ENCODE measurements at regions not wholly inside any gene's neighbourhood (a gene's known extent, or its start where the extent isn't known, plus 50 kb on each side); places are given as distances from the start of the nearest gene placed in this dataset.

DNA sequence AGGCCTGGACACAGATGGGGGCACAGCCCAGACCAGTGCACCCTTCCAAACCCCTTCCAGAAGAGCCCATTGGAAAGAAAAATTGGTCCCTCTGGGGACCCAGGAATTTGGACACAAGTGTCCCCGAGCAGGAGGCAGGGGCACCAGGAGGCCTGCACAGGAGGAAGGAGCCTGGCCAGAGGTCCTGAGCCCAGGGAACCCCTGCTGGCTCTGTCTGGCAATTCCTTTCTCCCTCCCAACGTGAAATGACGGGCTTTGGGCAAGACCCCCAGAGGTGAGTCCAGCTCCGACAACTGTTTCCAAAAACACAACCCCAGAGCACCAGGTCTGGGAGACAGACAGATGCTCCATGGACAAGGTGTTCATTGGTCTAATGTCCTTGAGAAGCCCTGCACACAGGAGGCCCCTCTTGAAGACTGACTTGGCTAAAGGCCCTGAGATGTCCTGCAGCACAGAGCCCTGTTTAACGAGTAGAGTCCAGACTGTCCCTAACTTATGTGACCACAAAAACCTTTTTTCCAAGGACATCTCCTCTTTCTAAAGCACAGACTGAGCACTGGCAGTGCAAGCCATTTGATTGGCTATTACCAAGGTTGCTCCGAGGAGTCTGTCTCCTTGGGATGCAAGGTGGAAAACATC is 150.7 kb downstream of the OAT start:
- Histone ChIP-seq H3K36me3 (ENCODE audit: control insufficient read depth in 2 of 2, insufficient read depth in 1 of 2, low read length in 2 of 2) (no peaks in the 10 kb centered on the region), H3K27ac (ENCODE audit: extremely low read depth, low read depth, low read length) (no peak overlapping the region), H3K4me3 (ENCODE audit: low read depth, low read length) (no peak overlapping the region), H3K9me3 (ENCODE audit: control insufficient read depth, insufficient read depth, low read depth, low read length) (no peaks in the 10 kb centered on the region; the same call in 1 of the 2 replicates), H3K4me1 (ENCODE audit: control insufficient read depth, insufficient read depth, low read length) (no peaks in the 10 kb centered on the region)
- POLR2A ChIA-PET, result no interaction called here
- TF ChIP-seq ZNF132 (tag by site-specific recombination; IDR thresholded peaks at IDR 0.05; ENCODE audit: borderline replicate concordance), result no peak
- TF ChIP-seq ZNF239 (tag by site-specific recombination; IDR thresholded peaks at IDR 0.05), result 0 out of 2 replicates have a peak, but pooled peaks have one; percentile 63
- TF ChIP-seq ZNF654 (tag by site-specific recombination; IDR thresholded peaks at IDR 0.05; ENCODE audit: low read depth), result no peak
- no peak for TF ChIP-seq ZNF24 (tag by site-specific recombination; IDR thresholded peaks at IDR 0.05)
- CTCF ChIA-PET, result interaction anchor here (1.1 kb wide), 1 partner anchor 15 kb away, joined by 3 read pairs; no protein-coding TSS in a partner anchor

DNA sequence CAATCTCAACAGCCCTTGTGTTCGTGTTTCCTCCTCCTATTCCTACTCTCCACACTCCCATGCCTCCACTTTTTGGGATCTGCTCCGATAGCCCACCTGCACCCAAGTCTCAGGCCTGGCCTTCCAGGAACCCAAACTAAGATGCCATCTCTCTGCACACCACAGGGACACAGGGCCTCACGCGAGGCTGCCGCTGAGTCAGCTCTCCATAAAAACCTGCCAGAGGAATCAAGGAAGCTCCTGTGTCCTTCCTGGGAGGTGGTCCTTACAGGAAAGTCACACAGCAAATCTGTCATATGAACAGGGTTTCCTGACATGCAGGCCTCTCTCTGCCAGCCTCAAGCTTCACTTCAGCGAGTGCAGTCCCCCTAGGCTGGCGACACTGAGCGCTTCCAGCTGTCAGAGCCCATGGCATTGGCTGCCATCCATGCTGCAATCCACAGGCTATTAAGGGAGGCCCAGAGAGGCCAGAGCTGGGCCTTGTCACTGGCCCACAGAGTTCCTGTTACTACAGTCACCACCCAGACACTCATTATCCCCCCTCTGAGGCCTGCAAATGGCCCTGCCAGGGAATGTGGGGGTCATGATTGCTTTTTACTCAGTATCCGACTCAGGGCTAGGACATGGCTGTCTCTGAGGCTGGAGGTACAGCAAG is 151.4 kb downstream of the OAT start:
- no peak for TF ChIP-seq REPIN1 (tag by site-specific recombination; IDR thresholded peaks at IDR 0.05; ENCODE audit: low read depth)
- peak; percentile 58 for TF ChIP-seq ZIC2 (tag by site-specific recombination; IDR thresholded peaks at IDR 0.05)
- H3K9me3 ChIP-seq (ENCODE audit: control insufficient read depth, insufficient read depth, low read depth, low read length), result no peaks in the 10 kb centered on the region; the same call in 1 of the 2 replicates
- H3K4me3 ChIP-seq (ENCODE audit: low read depth, low read length), result no peak overlapping the region
- CTCF ChIA-PET, result interaction anchor here (1.1 kb wide), 1 partner anchor 14 kb away, joined by 3 read pairs; no protein-coding TSS in a partner anchor
- H3K4me1 ChIP-seq (ENCODE audit: control insufficient read depth, insufficient read depth, low read length), result no peaks in the 10 kb centered on the region
- H3K27ac ChIP-seq (ENCODE audit: extremely low read depth, low read depth, low read length), result no peak overlapping the region
- no peaks in the 10 kb centered on the region for H3K36me3 ChIP-seq (ENCODE audit: control insufficient read depth in 2 of 2, insufficient read depth in 1 of 2, low read length in 2 of 2)
- POLR2A ChIA-PET, result no interaction called here

DNA sequence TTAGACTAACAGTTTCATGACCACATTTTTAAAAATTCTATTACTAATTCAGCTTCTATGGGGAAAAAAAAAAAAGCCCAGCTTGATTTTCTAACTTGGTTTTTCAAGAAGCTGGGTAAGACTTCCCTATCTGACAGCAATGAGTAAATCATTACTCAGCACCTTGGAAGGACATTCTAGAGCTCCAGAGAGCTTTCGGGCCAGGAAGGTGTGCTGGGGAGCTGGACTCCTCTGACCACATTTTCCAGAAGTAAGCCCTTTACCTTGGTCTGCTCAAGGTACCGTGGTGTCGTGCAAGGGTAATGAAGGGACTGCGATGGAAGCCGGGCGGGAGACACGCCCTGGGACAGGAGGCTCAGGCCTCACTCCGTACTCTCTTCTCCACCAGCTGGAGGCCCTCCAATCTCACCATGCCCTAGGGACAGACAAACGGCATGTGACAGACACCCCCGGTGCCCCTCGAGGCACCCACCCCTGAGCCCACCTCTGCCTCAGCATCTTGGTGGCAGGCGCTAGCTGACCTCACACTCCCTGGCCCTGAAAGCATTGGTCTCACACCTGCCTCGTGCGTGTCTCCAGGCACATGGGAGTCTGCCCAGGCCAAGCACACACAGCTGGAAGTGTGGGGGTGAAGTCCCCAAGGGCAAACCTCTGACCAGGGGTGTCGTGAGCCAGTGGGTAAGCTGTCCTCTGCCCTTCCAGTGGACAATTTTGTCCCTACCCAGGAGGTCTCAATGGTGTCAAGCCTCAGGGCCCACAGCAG is 152.1 kb downstream of the OAT start:
- Histone ChIP-seq H3K27ac (ENCODE audit: extremely low read depth, low read depth, low read length) (no peak overlapping the region), H3K4me1 (ENCODE audit: control insufficient read depth, insufficient read depth, low read length) (no peaks in the 10 kb centered on the region), H3K36me3 (ENCODE audit: control insufficient read depth in 2 of 2, insufficient read depth in 1 of 2, low read length in 2 of 2) (no peaks in the 10 kb centered on the region), H3K9me3 (ENCODE audit: control insufficient read depth, insufficient read depth, low read depth, low read length) (no peaks in the 10 kb centered on the region), H3K4me3 (ENCODE audit: low read depth, low read length) (no peak overlapping the region)
- CTCF ChIA-PET, result interaction anchor here (1.1 kb wide), 1 partner anchor 14 kb away, joined by 3 read pairs; no protein-coding TSS in a partner anchor
- TF ChIP-seq GLI4 (tag by site-specific recombination; IDR thresholded peaks at IDR 0.05) (no peak), ZNF791 (tag by site-specific recombination; IDR thresholded peaks at IDR 0.05) (no peak), ZNF707 (tag by site-specific recombination; IDR thresholded peaks at IDR 0.05) (no peak), ZBTB1 (tag by site-specific recombination; IDR thresholded peaks at IDR 0.05) (no peak), ZNF138 (tag by site-specific recombination; IDR thresholded peaks at IDR 0.05; ENCODE audit: borderline replicate concordance) (no peak), ZNF221 (tag by site-specific recombination; IDR thresholded peaks at IDR 0.05; ENCODE audit: borderline replicate concordance) (no peak), ZNF146 (tag by site-specific recombination; IDR thresholded peaks at IDR 0.05) (no peak), ZNF600 (tag by site-specific recombination; IDR thresholded peaks at IDR 0.05) (no peak), YY2 (tag by site-specific recombination; IDR thresholded peaks at IDR 0.05) (no peak), ZNF670 (tag by site-specific recombination; IDR thresholded peaks at IDR 0.05; ENCODE audit: low read depth) (no peak), SP7 (tag by site-specific recombination; IDR thresholded peaks at IDR 0.05) (no peak)
- TF ChIP-seq, protein P1, sequence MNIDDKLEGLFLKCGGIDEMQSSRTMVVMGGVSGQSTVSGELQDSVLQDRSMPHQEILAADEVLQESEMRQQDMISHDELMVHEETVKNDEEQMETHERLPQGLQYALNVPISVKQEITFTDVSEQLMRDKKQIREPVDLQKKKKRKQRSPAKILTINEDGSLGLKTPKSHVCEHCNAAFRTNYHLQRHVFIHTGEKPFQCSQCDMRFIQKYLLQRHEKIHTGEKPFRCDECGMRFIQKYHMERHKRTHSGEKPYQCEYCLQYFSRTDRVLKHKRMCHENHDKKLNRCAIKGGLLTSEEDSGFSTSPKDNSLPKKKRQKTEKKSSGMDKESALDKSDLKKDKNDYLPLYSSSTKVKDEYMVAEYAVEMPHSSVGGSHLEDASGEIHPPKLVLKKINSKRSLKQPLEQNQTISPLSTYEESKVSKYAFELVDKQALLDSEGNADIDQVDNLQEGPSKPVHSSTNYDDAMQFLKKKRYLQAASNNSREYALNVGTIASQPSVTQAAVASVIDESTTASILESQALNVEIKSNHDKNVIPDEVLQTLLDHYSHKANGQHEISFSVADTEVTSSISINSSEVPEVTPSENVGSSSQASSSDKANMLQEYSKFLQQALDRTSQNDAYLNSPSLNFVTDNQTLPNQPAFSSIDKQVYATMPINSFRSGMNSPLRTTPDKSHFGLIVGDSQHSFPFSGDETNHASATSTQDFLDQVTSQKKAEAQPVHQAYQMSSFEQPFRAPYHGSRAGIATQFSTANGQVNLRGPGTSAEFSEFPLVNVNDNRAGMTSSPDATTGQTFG (tag by site-specific recombination; IDR thresholded peaks at IDR 0.05; ENCODE audit: borderline replicate concordance), result no peak
- TF ChIP-seq, protein P2, sequence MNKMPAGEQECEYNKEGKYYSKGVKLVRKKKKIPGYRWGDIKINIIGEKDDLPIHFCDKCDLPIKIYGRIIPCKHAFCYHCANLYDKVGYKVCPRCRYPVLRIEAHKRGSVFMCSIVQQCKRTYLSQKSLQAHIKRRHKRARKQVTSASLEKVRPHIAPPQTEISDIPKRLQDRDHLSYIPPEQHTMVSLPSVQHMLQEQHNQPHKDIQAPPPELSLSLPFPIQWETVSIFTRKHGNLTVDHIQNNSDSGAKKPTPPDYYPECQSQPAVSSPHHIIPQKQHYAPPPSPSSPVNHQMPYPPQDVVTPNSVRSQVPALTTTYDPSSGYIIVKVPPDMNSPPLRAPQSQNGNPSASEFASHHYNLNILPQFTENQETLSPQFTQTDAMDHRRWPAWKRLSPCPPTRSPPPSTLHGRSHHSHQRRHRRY (tag by site-specific recombination; IDR thresholded peaks at IDR 0.05), result no peak
- TF ChIP-seq, protein P3, sequence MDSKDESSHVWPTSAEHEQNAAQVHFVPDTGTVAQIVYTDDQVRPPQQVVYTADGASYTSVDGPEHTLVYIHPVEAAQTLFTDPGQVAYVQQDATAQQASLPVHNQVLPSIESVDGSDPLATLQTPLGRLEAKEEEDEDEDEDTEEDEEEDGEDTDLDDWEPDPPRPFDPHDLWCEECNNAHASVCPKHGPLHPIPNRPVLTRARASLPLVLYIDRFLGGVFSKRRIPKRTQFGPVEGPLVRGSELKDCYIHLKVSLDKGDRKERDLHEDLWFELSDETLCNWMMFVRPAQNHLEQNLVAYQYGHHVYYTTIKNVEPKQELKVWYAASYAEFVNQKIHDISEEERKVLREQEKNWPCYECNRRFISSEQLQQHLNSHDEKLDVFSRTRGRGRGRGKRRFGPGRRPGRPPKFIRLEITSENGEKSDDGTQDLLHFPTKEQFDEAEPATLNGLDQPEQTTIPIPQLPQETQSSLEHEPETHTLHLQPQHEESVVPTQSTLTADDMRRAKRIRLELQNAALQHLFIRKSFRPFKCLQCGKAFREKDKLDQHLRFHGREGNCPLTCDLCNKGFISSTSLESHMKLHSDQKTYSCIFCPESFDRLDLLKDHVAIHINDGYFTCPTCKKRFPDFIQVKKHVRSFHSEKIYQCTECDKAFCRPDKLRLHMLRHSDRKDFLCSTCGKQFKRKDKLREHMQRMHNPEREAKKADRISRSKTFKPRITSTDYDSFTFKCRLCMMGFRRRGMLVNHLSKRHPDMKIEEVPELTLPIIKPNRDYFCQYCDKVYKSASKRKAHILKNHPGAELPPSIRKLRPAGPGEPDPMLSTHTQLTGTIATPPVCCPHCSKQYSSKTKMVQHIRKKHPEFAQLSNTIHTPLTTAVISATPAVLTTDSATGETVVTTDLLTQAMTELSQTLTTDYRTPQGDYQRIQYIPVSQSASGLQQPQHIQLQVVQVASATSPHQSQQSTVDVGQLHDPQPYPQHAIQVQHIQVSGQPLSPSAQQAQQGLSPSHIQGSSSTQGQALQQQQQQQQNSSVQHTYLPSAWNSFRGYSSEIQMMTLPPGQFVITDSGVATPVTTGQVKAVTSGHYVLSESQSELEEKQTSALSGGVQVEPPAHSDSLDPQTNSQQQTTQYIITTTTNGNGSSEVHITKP (tag by site-specific recombination; IDR thresholded peaks at IDR 0.05), result no peak
- TF ChIP-seq, protein P4, sequence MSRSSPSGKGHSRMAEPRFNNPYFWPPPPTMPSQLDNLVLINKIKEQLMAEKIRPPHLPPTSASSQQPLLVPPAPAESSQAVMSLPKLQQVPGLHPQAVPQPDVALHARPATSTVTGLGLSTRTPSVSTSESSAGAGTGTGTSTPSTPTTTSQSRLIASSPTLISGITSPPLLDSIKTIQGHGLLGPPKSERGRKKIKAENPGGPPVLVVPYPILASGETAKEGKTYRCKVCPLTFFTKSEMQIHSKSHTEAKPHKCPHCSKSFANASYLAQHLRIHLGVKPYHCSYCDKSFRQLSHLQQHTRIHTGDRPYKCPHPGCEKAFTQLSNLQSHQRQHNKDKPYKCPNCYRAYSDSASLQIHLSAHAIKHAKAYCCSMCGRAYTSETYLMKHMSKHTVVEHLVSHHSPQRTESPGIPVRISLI (tag by site-specific recombination; IDR thresholded peaks at IDR 0.05), result no peak
- POLR2A ChIA-PET, result no interaction called here

All from HEK293 (cell line).